D721Med (cell line): ENCODE measurements at regions not wholly inside any gene's neighbourhood (a gene's known extent, or its start where the extent isn't known, plus 50 kb on each side); places are given as distances from the start of the nearest gene placed in this dataset.

Experiments used
- DNase-seq: peaks from one replicate; pipeline ENCODE4 v3.0.0; 2011; ENCODE audit warnings: low spot score; ENCODE audit not compliant: insufficient read length
- FAIRE-seq: peaks from 2 replicates; lab custom pipeline; 2011; peaks lifted over from hg19 to GRCh38; lab: Jason Lieb, UNC
- TF ChIP-seq, protein P1 (sequence below): IDR thresholded peaks from 2 replicates; pipeline ENCODE4 v1.5.1; 2012; ENCODE audit warnings: mild to moderate bottlenecking, control low read depth; ENCODE audit not compliant: insufficient read depth; ENCODE audit errors: missing control alignments

DNA sequence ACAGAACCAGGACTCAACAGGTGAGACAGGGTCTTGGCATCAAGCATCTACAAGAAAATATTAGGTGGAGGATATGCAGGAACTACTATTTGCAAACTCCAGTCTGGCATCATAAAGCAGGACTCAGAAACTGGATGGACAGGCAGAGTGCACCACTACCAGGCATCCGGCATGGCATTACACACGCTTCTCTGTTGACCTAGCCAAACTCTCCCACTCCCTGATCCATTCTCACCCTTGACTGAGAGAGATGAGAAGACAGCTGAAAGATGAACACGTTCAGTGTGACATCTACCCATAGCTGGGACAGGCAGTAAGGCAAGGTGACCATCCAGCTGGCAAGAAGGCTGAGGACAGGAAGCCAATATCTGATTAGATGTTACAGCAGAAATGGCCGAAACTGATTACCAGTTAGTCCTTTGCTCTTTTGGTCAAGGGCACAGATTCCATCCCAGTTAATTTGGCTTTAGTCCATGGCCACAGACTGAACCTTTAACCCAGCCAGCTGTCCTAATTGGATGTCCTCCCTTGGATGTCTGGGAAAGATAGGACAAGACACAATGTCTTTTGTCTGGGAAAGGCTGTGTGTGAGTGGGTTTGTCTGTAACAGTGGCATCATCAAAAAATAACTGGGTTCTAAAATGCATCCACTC is 71.6 kb downstream of the BBS10 start:
- FAIRE-seq (no peak), DNase-seq (no peak)
- TF ChIP-seq, protein P1, sequence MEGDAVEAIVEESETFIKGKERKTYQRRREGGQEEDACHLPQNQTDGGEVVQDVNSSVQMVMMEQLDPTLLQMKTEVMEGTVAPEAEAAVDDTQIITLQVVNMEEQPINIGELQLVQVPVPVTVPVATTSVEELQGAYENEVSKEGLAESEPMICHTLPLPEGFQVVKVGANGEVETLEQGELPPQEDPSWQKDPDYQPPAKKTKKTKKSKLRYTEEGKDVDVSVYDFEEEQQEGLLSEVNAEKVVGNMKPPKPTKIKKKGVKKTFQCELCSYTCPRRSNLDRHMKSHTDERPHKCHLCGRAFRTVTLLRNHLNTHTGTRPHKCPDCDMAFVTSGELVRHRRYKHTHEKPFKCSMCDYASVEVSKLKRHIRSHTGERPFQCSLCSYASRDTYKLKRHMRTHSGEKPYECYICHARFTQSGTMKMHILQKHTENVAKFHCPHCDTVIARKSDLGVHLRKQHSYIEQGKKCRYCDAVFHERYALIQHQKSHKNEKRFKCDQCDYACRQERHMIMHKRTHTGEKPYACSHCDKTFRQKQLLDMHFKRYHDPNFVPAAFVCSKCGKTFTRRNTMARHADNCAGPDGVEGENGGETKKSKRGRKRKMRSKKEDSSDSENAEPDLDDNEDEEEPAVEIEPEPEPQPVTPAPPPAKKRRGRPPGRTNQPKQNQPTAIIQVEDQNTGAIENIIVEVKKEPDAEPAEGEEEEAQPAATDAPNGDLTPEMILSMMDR, result no peak

- DNase-seq (no peak), FAIRE-seq (no peak)
- TF ChIP-seq, protein P1, result no peak
Observed at GRCh38 chr12:76275511-76276093, 72.6 kb downstream of the BBS10 start.

DNA sequence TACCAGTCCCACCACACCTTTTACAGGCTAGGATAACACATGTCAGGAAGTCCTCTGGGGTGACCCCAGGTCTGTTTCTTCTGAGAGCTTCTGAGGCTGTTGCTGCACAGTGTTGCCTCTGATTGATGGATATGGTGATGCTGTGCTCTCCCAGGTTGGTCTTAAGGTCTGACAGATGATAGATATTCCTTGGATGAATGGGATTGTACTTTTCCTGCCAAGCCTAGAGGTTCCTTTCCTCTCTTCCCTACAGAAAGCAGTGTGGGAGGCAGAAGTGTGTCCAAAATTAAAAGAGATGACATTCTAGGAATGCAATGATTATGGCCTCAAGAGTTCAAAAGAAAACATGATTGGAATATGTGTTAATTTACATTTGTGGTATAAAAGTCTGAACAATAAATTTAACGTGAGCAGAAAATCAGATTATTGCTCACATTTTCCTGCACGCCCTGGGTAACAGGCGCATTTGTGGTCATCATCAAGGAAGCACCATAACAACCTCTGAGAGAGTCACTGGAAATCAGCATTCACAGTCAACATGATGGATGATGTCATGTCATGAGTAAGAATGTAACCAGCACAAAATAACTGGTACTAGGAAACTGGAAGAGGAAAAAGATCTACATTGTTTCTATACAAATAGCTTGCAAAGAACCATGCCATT is 73.7 kb downstream of the BBS10 start:
- no peak for DNase-seq
- no peak for FAIRE-seq
- TF ChIP-seq, protein P1, result no peak

GRCh38 chr12:76272287-76272686 is 75.9 kb downstream of the BBS10 start:
- FAIRE-seq, result no peak
- TF ChIP-seq, protein P1, result no peak

DNA sequence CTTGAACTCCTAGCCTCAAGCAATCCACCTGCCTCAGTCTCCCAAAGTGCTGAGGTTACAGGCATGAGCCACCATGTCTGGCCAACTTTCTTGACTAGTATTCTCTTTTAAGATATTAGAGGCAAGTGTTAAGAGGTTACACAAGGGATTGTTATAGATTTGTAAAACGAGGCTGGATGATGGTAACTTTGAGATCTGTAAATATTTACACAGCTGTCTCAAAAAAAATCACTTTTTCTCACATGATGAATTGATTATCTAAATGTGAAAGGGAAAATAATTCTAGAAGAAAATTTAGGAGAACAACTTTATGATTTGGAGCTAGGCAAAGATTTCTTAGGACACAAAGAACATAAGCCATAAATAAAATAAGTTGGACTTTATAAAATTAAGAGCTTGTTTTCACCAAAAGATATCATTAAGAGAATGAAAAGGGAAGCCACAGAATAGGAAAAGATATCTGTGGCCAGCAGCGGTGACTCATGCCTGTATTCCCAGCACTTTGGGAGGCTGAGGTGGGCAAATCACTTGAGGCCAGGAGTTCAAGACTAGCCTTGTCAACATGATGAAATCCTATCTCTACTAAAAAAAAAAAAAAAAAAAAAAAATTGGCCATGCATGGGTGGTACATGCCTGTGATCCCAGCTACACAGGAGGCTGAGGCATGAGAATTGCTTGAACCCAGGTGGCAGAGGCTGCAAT is 77.4 kb downstream of the BBS10 start:
- TF ChIP-seq, protein P1, result no peak
- FAIRE-seq (no peak), DNase-seq (no peak)

More at GRCh38 chr12:76272287-76272686, 75.9 kb downstream of the BBS10 start:
- DNase-seq, result no peak

DNA sequence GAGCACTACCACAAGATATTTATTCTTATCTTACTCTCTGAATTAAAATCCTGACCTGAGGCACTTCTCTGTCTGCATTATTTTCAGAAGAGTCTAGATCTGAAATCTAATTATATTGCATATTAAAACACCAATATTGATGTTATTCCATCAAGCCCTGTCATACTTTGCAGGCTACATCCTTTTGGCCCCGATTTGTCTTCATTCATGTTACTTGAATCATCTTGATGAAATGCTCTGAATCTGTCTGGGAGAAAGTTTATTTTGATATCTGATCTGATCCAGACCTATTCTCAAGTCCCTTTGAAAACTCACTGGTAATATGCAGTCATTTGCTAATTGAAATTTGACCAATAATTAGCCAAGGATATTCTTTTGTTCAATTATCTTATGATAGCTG is 79.9 kb downstream of the BBS10 start:
- no peak for FAIRE-seq

More for the DNA sequence above, 79.9 kb downstream of the BBS10 start:
- TF ChIP-seq, protein P1, result no peak
- DNase-seq, result no peak
